AG09319 (cell line): ENCODE measurements at regions not wholly inside any gene's neighbourhood (a gene's known extent, or its start where the extent isn't known, plus 50 kb on each side); places are given as distances from the start of the nearest gene placed in this dataset.
"Not testable (repeated sequence)": the region's sequence is repeated elsewhere in the genome, so short reads cannot be mapped to it uniquely, and the experiment has no call there.

Source experiments
- DNase-seq: peaks from one replicate; pipeline ENCODE4 v3.0.0-alpha.2; 2010; ENCODE audit warnings: low read depth; ENCODE audit errors: extremely low read depth
- CTCF ChIP-seq: IDR thresholded peaks from 2 replicates; pipeline ENCODE4 v1.5.1; 2011; ENCODE audit warnings: low read depth, mild to moderate bottlenecking, inconsistent platforms, low read length, moderate library complexity

GRCh38 chr11:112623057-112623456 lies 338.2 kb upstream of the NCAM1 start:
- no peak for TF ChIP-seq CTCF
- DNase-seq: no peak

- DNase-seq: no peak
- TF ChIP-seq CTCF: no peak
Measured at GRCh38 chr11:112624431-112624830, 336.8 kb upstream of the NCAM1 start.

GRCh38 chr11:112624971-112625370 lies 336.2 kb upstream of the NCAM1 start:
- DNase-seq: not testable (repeated sequence)

GRCh38 chr11:112625814-112626213 lies 335.4 kb upstream of the NCAM1 start:
- no peak for TF ChIP-seq CTCF
- DNase-seq: no peak

GRCh38 chr11:112626731-112627130 lies 334.5 kb upstream of the NCAM1 start:
- no peak for DNase-seq
- TF ChIP-seq CTCF: no peak

GRCh38 chr11:112627588-112628045 lies 333.6 kb upstream of the NCAM1 start:
- TF ChIP-seq CTCF: no peak

GRCh38 chr11:112628676-112629075 lies 332.5 kb upstream of the NCAM1 start:
- no peak for DNase-seq
- no peak for TF ChIP-seq CTCF

More at GRCh38 chr11:112627588-112628045, 333.6 kb upstream of the NCAM1 start:
- no peak for DNase-seq

GRCh38 chr11:112630496-112630895 lies 330.7 kb upstream of the NCAM1 start:
- TF ChIP-seq CTCF: no peak
- DNase-seq: no peak
